Activated CD8-positive, alpha-beta memory T cell treated with anti-CD3 and anti-CD28 coated beads, Interleukin-2, amount 50 U/mL, for 48 hours (primary cell): ENCODE measurements at regions not wholly inside any gene's neighbourhood (a gene's known extent, or its start where the extent isn't known, plus 50 kb on each side); places are given as distances from the start of the nearest gene placed in this dataset.
"Not testable (repeated sequence)": the region's sequence is repeated elsewhere in the genome, so short reads cannot be mapped to it uniquely, and the experiment has no call there.

Experiments
- DNase-seq: peaks from one replicate; pipeline ENCODE4 v3.0.0-alpha.2; 2020

GRCh38 chr1:185396126-185396525 is 79.1 kb upstream of the IVNS1ABP start:
- DNase-seq, result no peak

- no peak for DNase-seq
These were observed 76.8 kb upstream of the IVNS1ABP start for GRCh38 chr1:185393815-185394214.

- no peak for DNase-seq
These were observed 76.2 kb upstream of the IVNS1ABP start for GRCh38 chr1:185393205-185393604.

- no peak for DNase-seq
These were observed 71.8 kb upstream of the IVNS1ABP start for GRCh38 chr1:185388815-185389214.

GRCh38 chr1:185388346-185388745 is 71.3 kb upstream of the IVNS1ABP start:
- DNase-seq, result no peak

- DNase-seq, result no peak
These were observed 68.9 kb upstream of the IVNS1ABP start for GRCh38 chr1:185385991-185386390.

DNA sequence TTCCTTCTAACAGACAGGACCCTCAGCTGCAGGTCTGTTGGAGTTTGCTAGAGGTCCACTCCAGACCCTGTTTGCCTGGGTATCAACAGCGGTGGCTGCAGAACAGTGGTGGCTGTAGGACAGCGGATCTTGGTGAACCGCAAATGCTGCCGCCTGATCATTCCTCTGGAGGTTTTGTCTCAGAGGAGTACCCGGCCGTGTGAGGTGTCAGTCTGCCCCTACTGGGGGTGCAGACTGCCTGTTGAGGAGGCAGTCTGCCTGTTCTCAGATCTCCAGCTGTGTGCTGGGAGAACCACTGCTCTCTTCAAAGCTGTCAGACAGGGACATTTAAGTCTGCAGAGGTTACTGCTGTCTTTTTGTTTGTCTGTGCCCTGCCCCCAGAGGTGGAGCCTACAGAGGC is 66.8 kb upstream of the IVNS1ABP start:
- DNase-seq, result not testable (repeated sequence)

DNA sequence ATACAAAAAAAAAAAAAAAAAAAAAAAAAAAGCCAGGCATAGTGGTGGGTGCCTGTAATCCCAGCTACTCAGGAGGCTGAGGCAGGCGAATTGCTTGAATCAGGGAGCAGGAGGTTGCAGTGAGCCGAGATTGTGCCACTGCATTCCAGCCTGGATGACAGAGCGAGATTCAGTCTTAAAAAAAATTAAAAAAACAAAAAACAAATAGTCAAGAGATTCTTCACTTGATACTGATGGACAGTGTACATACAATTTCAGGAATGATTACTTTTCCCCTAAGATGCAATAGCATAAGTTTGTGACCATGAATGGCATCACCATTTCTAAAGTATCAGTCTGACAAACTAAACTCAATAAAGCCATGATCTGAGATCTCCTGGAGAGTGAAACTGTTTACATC is 60.8 kb upstream of the IVNS1ABP start:
- DNase-seq, result no peak

DNA sequence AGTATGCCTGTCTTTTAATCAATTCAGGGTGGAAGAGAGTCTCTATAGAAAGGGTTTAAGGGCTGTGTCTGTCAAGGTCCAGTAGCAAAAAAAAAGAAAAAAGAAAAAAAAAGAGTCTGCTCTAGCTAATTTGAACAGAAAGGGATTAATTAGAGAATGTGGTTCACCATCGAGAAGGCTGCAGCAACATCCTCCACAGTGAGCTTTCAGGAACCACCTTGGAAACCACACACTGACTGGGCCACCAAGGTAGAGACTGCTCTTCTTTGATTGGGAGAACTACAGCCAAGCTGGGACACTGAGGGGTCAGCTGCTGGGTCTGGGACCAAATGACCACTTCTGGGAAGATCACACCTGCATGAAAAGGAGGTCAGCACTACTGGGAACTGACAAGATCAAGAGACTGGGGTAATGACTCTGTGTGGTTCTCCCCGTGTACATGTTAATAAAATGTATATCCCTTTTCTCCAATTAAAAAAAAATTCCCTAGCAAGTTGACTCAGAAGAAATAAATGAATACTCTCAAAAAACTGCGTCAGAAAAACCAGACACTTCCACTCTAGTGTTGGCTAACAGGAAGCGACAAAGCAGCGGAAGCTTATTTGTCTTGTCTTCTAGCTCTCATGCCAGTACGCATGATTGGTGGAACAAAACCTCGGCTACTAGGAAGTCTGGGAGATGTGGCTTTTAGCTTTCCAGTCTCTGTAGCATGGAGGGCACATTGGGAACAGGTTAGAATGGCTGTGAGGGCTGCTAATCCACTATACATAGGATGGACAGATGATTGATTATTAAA is 60.0 kb upstream of the IVNS1ABP start:
- no peak for DNase-seq

- DNase-seq, result no peak
These were observed 59.2 kb upstream of the IVNS1ABP start for GRCh38 chr1:185376288-185376687.

DNA sequence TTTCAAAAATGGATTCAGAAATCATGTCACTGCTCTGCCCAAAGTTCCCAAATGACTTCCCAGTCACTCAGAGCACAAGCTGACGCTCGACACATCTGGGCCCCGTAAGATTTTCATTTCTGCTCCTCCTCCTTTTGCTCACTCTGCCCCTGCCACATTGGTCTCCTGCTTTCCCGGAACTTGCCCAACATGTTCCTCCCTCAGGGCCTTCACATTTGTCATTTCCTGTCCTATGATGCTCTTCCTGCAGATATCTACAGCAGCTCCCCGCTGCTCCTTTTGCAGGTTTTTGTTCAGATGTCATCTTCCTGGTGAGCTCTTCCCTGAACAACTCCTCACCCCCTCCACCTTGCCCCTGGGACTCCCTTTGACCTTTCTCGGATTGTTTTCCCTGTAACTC is 58.5 kb upstream of the IVNS1ABP start:
- no peak for DNase-seq

DNA sequence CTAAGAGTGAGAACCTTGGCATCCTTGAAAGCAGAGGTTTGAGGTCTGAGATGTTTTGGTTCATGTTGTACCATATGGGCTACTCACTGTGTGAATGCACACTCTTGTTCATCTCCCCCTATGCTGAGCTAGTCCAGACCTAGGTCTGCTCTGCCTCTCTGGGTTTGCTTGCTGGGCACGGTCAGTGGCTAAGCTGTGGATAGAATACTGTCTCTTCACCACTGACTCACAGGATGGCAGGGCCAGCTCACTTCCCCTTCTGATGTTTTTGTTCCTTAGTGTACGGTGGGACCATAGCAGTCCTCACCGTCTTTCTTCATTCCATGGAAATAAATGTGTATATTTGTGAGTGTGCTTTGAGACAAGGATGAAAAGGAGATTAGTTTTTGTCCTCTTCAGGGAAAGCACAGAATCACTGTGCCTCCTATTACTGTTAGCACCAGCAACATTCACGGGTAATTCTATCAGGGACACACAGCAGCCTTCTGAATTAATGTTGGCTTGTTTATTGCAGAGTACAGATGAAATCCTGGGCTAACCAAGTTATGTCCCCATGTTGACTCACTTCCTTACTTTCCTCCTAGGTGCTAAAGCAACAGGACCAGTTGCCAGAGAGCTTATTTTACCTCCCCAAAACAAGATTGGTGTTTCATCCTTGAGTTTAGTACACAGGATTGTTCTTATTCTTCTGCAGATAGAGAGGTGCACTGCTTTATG is 56.9 kb upstream of the IVNS1ABP start:
- no peak for DNase-seq

DNA sequence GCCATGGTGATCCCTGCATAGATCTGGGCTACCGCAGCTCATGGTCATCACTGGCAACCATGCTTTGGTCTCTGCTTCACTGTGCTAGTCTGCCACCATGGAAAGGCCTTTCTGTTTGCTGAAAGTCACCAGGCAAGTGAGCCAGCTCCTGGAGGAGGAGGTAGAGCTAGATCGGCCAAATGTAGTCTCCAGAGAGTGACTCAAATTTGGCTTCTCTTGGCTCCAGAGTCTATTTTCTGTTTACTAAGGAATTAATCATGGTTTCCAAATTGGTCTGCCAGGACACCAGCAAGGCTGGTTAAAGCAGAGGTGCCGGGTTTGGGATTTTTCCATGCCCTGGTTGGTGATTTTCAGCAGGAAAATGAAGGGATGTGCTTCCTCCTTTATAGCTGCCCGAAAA is 52.7 kb upstream of the IVNS1ABP start:
- no peak for DNase-seq

DNA sequence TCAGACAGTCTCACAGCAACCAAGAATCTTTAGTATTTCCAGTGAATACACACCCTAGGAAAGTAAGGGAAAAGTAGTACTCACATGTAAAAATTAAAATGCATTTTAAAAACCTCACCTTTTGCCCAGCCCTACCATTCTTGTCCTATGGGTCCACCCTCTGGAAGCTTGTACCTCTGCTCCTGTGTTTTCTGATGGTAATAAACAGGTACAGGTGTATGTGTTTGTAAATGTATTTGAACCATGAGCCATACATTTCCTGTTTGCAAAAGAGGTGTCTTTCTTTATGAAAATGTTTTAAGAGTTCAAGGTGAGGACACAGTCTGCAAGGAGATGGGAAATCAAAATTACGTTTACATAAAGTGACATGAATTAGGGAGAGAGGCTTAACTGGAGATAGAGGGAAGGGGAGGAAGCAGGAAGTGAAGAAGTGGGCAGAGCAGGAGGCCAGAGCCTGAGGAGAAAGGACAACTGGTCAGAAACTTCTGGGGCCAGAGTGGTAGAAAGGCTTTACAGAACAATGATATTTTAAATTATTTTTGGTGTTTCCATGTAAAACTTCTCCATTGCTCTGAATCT is 52.0 kb upstream of the IVNS1ABP start:
- DNase-seq, result no peak

DNA sequence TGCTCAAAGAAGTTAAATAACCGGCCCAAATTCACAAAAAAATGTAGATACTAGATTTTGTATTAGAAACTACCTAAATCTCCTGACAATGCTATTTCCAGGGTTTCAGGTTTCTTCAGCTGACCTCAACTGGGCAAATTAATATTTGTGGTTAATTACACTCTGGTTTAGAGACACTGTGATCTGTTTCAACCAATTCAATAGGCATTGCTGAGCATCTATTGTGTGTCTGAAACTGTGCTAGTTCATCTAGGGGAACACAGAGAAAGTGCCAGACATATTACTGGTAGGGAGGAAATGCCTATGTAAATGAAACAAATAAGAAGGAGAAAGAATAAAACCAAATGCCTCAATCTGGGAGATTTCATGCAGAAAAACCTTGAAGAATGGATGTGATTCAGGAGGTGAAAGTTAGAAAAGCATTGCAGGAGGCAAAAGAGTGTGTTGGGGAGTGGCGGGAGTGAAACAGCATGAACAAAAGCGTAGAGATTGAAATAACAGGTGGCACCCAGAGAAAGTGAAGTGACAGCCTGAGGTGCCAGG is 51.3 kb upstream of the IVNS1ABP start:
- no peak for DNase-seq

DNA sequence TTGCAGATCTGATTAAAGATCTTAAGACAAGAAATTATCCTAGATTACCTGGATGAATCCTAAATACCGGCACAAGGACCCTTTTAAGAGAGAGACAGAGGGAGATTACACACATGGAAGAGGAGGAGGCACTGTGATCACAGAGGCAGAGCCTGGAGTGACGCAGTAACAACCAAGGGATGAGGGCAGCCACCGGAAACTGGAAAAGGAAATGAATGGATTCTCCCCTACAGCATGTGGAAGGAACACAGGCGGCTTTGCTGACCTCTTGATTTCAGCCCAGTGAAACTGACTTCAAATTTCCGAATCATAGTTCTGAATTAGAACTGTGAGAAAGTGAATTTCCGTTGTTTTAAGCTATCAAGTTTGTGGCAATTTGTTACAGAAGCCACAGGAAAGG is 50.2 kb upstream of the IVNS1ABP start:
- no peak for DNase-seq
